ENCODE measurements at regions not wholly inside any gene's neighbourhood (a gene's known extent, or its start where the extent isn't known, plus 50 kb on each side); places are given as distances from the start of the nearest gene placed in this dataset.

DNA sequence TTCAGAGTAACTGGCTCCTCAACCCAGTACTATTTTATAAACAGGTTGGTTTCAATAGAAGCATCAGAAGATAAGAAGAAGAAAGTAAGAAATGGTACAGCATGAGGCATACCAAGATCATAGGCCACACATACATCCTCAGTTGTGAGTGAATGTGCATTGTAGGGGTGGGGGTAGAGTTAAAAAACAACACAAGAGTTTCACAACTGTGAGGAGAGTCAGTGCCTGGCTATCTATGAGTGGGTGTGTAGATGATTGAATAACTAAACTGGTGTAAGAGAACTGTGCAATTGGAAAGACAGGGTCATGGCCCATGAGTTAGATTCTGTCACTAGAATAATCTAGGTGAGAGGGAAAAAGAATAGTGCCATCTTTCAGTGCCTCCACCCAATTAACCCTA, 748.2 kb upstream of the ACVR2A start:
- Mint-ChIP-seq H3K27me3 (ENCODE audit: low read depth) (no peaks in the 10 kb centered on the region), H3K4me1 (no peaks in the 10 kb centered on the region), H3K4me3 (no peak overlapping the region), H3K36me3 (ENCODE audit: low read depth) (no peaks in the 10 kb centered on the region), H3K9me3 (peaks cover 3% of the 10 kb centered on the region), H3K27ac (no peak overlapping the region)
- TF ChIP-seq, protein P1, sequence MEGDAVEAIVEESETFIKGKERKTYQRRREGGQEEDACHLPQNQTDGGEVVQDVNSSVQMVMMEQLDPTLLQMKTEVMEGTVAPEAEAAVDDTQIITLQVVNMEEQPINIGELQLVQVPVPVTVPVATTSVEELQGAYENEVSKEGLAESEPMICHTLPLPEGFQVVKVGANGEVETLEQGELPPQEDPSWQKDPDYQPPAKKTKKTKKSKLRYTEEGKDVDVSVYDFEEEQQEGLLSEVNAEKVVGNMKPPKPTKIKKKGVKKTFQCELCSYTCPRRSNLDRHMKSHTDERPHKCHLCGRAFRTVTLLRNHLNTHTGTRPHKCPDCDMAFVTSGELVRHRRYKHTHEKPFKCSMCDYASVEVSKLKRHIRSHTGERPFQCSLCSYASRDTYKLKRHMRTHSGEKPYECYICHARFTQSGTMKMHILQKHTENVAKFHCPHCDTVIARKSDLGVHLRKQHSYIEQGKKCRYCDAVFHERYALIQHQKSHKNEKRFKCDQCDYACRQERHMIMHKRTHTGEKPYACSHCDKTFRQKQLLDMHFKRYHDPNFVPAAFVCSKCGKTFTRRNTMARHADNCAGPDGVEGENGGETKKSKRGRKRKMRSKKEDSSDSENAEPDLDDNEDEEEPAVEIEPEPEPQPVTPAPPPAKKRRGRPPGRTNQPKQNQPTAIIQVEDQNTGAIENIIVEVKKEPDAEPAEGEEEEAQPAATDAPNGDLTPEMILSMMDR (IDR thresholded peaks at IDR 0.05; ENCODE audit: unreplicated experiment in 3 of 3): no peak

DNA sequence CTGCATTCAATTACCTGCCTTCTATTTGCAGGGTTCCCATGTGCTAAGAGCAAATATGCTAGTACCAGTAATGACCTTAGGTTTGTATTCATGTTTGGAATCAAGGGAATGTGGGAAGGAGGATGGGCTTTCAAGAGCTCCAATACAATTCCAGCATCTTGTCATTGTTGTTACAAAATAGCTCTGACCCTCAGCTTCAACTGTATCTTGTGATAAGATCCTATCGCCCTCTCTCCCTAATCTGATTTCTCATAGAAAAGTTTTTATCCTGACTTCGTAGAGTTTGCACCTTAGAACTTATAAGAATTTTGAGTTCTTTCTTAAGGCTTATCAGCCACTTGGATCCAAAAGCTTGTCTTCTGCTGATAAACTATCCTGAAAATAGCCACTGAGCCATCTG, 749.5 kb upstream of the ACVR2A start:
- Mint-ChIP-seq H3K4me3 (no peak overlapping the region), H3K27me3 (ENCODE audit: low read depth) (no peaks in the 10 kb centered on the region), H3K36me3 (ENCODE audit: low read depth) (no peaks in the 10 kb centered on the region), H3K9me3 (peaks cover 3% of the 10 kb centered on the region), H3K27ac (no peak overlapping the region), H3K4me1 (no peaks in the 10 kb centered on the region)
- TF ChIP-seq, protein P1 (IDR thresholded peaks at IDR 0.05; ENCODE audit: unreplicated experiment in 3 of 3): no peak

DNA sequence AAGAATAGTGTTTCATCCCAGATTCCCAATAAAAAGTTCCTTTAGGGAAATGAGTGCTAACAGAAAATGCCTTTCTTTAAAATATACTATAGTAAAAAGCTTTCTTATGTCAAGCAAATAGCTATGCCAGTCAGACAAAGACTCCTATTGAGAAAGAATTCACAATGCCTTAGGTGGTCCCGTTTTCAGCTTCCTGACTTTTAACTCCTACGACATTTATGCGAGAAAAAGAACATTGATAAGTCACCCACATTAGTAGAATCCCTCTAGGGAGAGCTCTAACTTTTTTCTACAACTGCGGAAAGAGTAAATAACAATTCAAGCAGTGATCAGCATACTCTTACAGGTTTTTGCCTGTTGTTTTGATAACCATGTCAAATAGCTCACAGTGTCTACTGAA, 750.8 kb upstream of the ACVR2A start:
- no peaks in the 10 kb centered on the region for H3K27me3 Mint-ChIP-seq (ENCODE audit: low read depth)
- H3K4me3 Mint-ChIP-seq: no peak overlapping the region
- no peaks in the 10 kb centered on the region for H3K4me1 Mint-ChIP-seq
- H3K36me3 Mint-ChIP-seq (ENCODE audit: low read depth): no peaks in the 10 kb centered on the region
- H3K27ac Mint-ChIP-seq: no peak overlapping the region
- TF ChIP-seq, protein P1 (IDR thresholded peaks at IDR 0.05; ENCODE audit: unreplicated experiment in 3 of 3): no peak
- peaks cover 3% of the 10 kb centered on the region for H3K9me3 Mint-ChIP-seq

DNA sequence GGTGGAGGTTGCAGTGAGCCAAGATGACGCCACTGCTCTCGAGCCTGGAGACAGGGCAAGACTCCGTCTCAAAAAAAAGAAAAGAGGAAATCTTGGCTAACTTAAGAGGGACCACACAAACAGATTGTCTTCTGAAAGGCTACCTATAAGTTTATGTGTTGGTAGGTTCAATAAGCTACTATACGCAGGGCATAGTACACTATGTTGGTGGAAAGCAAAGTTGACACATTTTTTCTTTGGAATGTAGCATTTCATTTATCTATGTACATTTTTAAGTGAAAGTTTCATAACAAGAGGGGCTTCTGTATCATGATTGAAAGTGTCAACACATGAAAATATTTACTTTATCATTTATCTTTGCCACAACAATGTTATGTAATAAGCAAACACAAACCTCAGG, 752.6 kb upstream of the ACVR2A start:
- peaks cover 3% of the 10 kb centered on the region for H3K9me3 Mint-ChIP-seq
- H3K4me3 Mint-ChIP-seq: no peak overlapping the region
- no peak overlapping the region for H3K27ac Mint-ChIP-seq
- H3K36me3 Mint-ChIP-seq (ENCODE audit: low read depth): no peaks in the 10 kb centered on the region
- no peaks in the 10 kb centered on the region for H3K27me3 Mint-ChIP-seq (ENCODE audit: low read depth)
- H3K4me1 Mint-ChIP-seq: no peaks in the 10 kb centered on the region
- TF ChIP-seq, protein P1 (IDR thresholded peaks at IDR 0.05; ENCODE audit: unreplicated experiment in 3 of 3): no peak

DNA sequence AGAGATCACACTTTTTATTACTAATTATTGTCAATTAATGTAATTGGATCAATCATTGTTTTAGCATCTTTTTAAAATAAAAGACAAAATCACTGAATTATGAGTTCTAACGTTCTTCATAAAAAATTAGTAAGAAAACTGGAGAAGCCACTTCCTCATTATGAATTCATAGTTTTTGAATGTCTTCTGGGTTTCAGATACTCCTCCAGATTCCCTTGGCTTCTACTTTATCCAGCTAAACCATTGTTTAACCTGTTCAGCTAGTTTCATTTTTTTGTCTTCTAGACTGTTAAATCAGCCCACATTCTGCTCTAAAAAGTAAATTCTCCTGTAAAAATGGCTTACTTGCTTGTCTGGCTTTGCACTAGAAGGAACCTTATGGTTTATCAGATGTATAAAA, 753.4 kb upstream of the ACVR2A start:
- peaks cover 3% of the 10 kb centered on the region for H3K9me3 Mint-ChIP-seq
- no peak overlapping the region for H3K4me3 Mint-ChIP-seq
- H3K27me3 Mint-ChIP-seq (ENCODE audit: low read depth): no peaks in the 10 kb centered on the region
- no peak overlapping the region for H3K27ac Mint-ChIP-seq
- H3K36me3 Mint-ChIP-seq (ENCODE audit: low read depth): no peaks in the 10 kb centered on the region
- H3K4me1 Mint-ChIP-seq: no peaks in the 10 kb centered on the region
- TF ChIP-seq, protein P1 (IDR thresholded peaks at IDR 0.05; ENCODE audit: unreplicated experiment in 3 of 3): no peak

DNA sequence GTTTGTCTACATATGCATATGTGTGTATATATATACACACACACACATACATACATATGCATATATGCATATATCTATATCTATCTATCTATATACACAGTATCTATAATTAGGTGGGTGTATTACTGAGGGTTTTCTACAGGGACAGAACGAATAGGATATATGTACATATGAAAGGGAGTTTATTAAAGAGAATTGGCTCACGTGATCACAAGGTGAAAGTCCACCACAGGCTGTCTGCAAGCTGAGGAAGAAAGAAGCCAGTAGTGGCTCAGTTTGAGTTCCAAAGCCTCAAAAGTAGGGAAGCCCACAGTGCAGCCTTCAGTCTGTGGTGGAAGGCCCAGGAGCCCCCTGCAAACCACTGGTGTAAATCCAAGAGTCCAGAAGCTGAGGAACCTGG, 756.0 kb upstream of the ACVR2A start:
- no peaks in the 10 kb centered on the region for H3K27me3 Mint-ChIP-seq (ENCODE audit: low read depth)
- H3K9me3 Mint-ChIP-seq: no peaks in the 10 kb centered on the region
- H3K36me3 Mint-ChIP-seq (ENCODE audit: low read depth): no peaks in the 10 kb centered on the region
- no peaks in the 10 kb centered on the region for H3K4me1 Mint-ChIP-seq
- TF ChIP-seq, protein P1 (IDR thresholded peaks at IDR 0.05; ENCODE audit: unreplicated experiment in 3 of 3): no peak
- H3K27ac Mint-ChIP-seq: no peak overlapping the region
- H3K4me3 Mint-ChIP-seq: no peak overlapping the region
